GM12892 (cell line): ENCODE measurements at regions not wholly inside any gene's neighbourhood (a gene's known extent, or its start where the extent isn't known, plus 50 kb on each side); places are given as distances from the start of the nearest gene placed in this dataset.

Experiments
- POLR2A ChIP-seq: IDR thresholded peaks from 2 replicates; pipeline ENCODE4 v1.6.1; 2011; ENCODE audit warnings: low read depth, low read length, control low read depth
- POLR2AphosphoS5 ChIP-seq: IDR thresholded peaks from 2 replicates; pipeline ENCODE4 v1.6.1; 2011; ENCODE audit warnings: low read depth, low read length, control low read depth
- TAF1 ChIP-seq: IDR thresholded peaks from 2 replicates; pipeline ENCODE4 v1.6.1; 2011; ENCODE audit warnings: low read depth, mild to moderate bottlenecking, control low read depth, low read length, borderline replicate concordance

DNA sequence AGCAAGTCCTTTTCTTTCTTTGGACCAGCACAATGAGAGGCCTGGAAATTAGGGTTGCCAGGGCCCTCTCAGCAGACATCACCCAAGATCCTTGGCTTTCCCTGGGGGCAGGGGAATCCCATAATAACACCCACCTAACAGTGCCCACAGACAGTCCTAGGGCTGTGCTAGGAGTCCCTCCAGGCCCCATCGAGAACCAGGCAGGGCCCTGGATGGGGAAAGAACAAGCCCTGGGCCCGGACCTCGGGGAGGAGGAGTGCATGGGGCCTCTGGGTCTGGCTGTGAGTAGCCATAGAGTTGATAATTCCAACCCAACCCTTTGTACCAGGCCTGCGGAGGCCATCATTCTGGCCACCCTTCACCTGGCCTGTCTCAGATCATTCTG lies 201.2 kb upstream of the ZMIZ1 start:
- TF ChIP-seq POLR2A, result no peak
- TF ChIP-seq POLR2AphosphoS5, result no peak
- TF ChIP-seq TAF1, result no peak
